HEK293T (cell line): ENCODE measurements at regions not wholly inside any gene's neighbourhood (a gene's known extent, or its start where the extent isn't known, plus 50 kb on each side); places are given as distances from the start of the nearest gene placed in this dataset.
"Not testable (repeated sequence)": the region's sequence is repeated elsewhere in the genome, so short reads cannot be mapped to it uniquely, and the experiment has no call there.

ENCODE experiments used
- L3MBTL2 ChIP-seq: fragments of 450-650 bp; conservative IDR thresholded peaks from 2 replicates; pipeline ENCODE4 v1.6.1; 2016; ENCODE audit warnings: mild to moderate bottlenecking
- ZNF384 ChIP-seq: fragments of 450-650 bp; IDR thresholded peaks from 2 replicates; pipeline ENCODE4 v1.6.1; 2016

DNA sequence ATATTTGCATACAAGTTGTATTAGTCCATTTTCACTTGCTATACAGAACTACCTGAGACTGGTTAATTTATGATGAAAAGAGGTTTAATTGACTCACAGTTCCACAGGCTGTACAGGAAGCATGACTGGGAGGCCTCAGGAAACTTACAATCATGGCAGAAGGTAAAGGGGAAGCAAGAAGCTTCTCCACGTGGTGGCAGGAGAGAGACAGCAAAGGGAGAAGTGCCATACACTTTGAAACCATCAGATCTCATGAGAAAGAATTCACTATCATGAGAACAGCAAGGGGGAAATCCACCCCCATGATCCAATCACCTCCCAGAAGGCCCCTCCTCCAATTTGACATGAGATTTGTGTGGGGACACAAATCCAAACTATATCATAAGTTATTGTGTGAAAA lies 506.7 kb upstream of the DPH6 start:
- TF ChIP-seq L3MBTL2, ZNF384: not testable (repeated sequence)
